ENCODE measurements at regions not wholly inside any gene's neighbourhood (a gene's known extent, or its start where the extent isn't known, plus 50 kb on each side); places are given as distances from the start of the nearest gene placed in this dataset.
"Not testable (repeated sequence)": the region's sequence is repeated elsewhere in the genome, so short reads cannot be mapped to it uniquely, and the experiment has no call there.

- Histone ChIP-seq H3K9me3 (no peaks in the 10 kb centered on the region; the same call in 1 of the 2 replicates), H3K27me3 (no peaks in the 10 kb centered on the region), H3K36me3 (no peaks in the 10 kb centered on the region), H3K4me1 (no peaks in the 10 kb centered on the region), H3K4me3 (ENCODE audit: low read depth, low read length) (no peak overlapping the region)
- no peak for DNase-seq
- TF ChIP-seq CTCF (IDR thresholded peaks at IDR 0.05; ENCODE audit: low read depth, low read length) = no peak
These were observed 53.5 kb downstream of the FSCB start for GRCh38 chr14:44453433-44454171.

- DNase-seq; H3K4me1 ChIP-seq; H3K27me3 ChIP-seq; H3K36me3 ChIP-seq; H3K9me3 ChIP-seq; H3K4me3 ChIP-seq (ENCODE audit: low read depth, low read length): not testable (repeated sequence)
These were observed 56.9 kb downstream of the FSCB start for GRCh38 chr14:44450232-44450631.

- no peak for TF ChIP-seq CTCF (IDR thresholded peaks at IDR 0.05; ENCODE audit: low read depth, low read length)
- Histone ChIP-seq H3K36me3 (no peaks in the 10 kb centered on the region), H3K9me3 (no peaks in the 10 kb centered on the region), H3K27me3 (no peaks in the 10 kb centered on the region), H3K4me1 (no peaks in the 10 kb centered on the region), H3K4me3 (ENCODE audit: low read depth, low read length) (no peak overlapping the region)
- DNase-seq = no peak
These were observed 57.4 kb downstream of the FSCB start for GRCh38 chr14:44449680-44450079.

- H3K4me3 ChIP-seq (ENCODE audit: low read depth, low read length) = no peak overlapping the region
- no peaks in the 10 kb centered on the region for H3K9me3 ChIP-seq
- no peak for DNase-seq
- no peaks in the 10 kb centered on the region for H3K27me3 ChIP-seq
- no peak for TF ChIP-seq CTCF (IDR thresholded peaks at IDR 0.05; ENCODE audit: low read depth, low read length)
- H3K4me1 ChIP-seq = no peaks in the 10 kb centered on the region
- H3K36me3 ChIP-seq = no peaks in the 10 kb centered on the region
These were observed 58.1 kb downstream of the FSCB start for GRCh38 chr14:44448951-44449358.

- Histone ChIP-seq H3K9me3 (no peaks in the 10 kb centered on the region), H3K4me1 (no peaks in the 10 kb centered on the region), H3K4me3 (ENCODE audit: low read depth, low read length) (no peak overlapping the region), H3K27me3 (no peaks in the 10 kb centered on the region), H3K36me3 (no peaks in the 10 kb centered on the region)
- TF ChIP-seq CTCF (IDR thresholded peaks at IDR 0.05; ENCODE audit: low read depth, low read length) = no peak
- no peak for DNase-seq
These were observed 60.1 kb downstream of the FSCB start for GRCh38 chr14:44446965-44447364.

- Histone ChIP-seq H3K27me3 (no peaks in the 10 kb centered on the region), H3K4me3 (ENCODE audit: low read depth, low read length) (no peak overlapping the region), H3K9me3 (no peaks in the 10 kb centered on the region), H3K4me1 (no peaks in the 10 kb centered on the region), H3K36me3 (no peaks in the 10 kb centered on the region)
- no peak for DNase-seq
- TF ChIP-seq CTCF (IDR thresholded peaks at IDR 0.05; ENCODE audit: low read depth, low read length) = no peak
These were observed 62.6 kb downstream of the FSCB start for GRCh38 chr14:44444454-44444853.

Measured in BE2C (cell line).